Stimulated activated CD4-positive, alpha-beta T cell treated with anti-CD3 and anti-CD28 coated beads, Interleukin-15, amount 100 ng/mL, for 48 hours (primary cell): ENCODE measurements at regions not wholly inside any gene's neighbourhood (a gene's known extent, or its start where the extent isn't known, plus 50 kb on each side); places are given as distances from the start of the nearest gene placed in this dataset.

Source experiments
- DNase-seq, 2 donors: peaks; one replicate each; pipeline ENCODE4 v3.0.0-alpha.2; 2020; ENCODE audit warnings: low read depth in 2 of 2

- DNase-seq = no peak
Observed at GRCh38 chr12:41932470-41932991, 212.1 kb downstream of the GXYLT1 start.

GRCh38 chr12:41930866-41931437, 213.7 kb downstream of the GXYLT1 start:
- no peak for DNase-seq

DNA sequence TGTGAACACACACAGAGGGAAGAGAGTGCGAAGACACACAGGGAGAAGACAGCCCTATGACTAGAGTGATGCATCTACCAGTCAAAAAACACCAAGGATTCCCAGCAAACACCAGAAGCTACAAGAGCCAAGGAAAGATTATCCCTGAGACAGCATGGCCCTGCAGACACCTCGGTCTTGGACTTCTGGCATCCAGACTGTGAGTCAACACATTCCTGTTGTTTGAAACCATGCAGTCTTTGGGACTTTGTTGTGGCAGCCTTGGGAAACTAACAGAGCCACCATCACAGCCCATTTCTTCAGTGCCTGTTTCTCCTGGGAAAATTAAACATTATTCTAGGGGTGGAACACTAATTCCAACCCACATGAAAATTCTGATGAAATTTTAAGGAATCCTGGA, 220.6 kb downstream of the GXYLT1 start:
- no peak for DNase-seq

DNA sequence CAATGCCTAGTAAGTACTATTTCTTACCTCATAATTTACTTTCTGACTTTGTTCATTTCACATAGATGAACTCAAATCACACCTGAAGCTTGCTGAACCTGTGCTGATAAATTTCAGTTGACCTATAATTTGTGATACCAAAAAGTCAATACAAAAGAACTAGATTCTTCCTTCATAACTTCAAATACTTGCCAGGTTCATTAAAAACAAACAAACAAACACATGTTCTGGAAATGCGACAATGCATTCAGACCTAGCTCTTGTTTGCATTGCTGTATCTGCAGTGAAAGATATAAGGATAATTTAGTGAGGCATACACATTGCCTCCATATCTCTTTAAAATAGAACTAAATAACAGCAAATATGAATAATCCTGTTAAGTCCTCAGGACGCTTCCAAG, 221.3 kb downstream of the GXYLT1 start:
- DNase-seq = no peak

GRCh38 chr12:41920355-41920754, 224.3 kb downstream of the GXYLT1 start:
- DNase-seq = no peak

- DNase-seq = no peak
Observed at GRCh38 chr12:41919526-41920261, 225.0 kb downstream of the GXYLT1 start.

DNA sequence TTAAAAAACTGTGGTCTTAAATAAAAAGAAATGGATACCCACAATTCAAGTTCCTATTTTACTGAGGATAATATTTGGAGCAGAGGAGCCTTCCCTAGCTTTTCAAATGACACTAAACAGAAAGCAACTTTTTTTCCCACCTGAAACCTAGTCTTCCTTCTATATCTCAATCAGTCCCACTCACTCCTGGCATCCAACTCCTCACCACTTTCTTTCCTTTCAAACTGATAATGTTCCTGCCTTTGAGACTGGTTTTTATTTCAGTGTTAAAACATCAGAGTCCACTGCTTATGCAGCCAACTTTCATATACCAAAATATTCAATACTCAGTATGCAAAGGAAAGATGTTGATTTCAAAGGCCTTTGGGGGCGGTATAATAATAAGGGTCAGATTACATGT, 225.6 kb downstream of the GXYLT1 start:
- no peak for DNase-seq

DNA sequence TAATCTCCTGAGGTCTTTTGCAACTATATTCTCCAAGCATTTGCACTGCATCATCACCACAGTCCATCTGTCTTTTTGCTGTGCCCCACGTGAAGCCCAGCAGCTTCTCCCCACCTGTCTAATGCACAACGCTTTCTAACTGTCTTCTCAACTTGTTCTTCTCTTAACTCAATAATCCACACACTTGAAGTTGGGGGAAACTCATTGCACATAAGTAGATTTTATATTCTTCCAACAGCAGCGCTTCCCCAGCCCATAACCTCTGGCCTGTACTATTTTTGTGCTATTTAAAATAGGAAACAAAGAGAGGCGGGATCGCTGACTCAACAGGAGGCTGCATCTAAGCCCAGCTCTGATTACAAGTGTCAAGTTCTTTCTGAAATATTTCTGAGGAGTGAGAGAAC, 226.7 kb downstream of the GXYLT1 start:
- DNase-seq = no peak

DNA sequence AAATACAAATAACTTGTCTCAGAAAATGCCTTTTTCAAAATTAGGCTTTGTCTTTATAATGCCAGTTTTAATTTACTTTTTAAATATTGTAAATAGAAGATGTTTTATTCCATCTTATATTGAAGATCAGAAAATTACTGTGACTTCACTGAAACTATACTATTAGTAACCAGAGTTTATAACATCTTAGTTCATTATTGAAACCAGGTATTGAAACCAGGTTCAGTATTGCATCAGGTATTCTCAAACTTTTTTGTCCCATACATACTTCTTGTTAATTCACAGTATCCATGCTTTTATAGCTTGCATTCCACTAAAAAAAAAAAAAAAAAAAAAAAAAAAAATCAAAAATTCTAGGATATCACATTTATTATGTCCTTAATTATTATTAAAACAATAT, 227.5 kb downstream of the GXYLT1 start:
- DNase-seq = no peak

GRCh38 chr12:41910578-41911320, 233.9 kb downstream of the GXYLT1 start:
- no peak for DNase-seq

DNA sequence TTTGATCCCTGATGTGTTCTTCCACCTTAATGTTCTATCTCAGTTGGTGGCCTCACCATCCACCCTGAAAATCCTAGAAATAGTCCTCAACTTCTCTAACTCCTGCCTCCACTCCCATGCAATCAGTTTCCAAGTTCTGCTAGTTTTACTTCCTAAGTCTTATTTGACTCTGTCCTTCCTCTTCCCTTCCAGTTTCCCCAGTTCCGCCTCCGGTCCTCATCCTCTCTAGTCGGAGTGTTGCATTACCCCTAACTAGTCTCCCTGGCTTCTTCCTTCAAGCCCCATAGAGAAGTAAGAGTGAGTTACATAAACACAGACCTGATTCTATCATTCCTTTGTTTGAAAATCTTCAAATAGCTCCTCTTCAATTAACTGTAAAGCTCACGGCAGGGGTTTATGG, 236.5 kb downstream of the GXYLT1 start:
- DNase-seq = no peak

DNA sequence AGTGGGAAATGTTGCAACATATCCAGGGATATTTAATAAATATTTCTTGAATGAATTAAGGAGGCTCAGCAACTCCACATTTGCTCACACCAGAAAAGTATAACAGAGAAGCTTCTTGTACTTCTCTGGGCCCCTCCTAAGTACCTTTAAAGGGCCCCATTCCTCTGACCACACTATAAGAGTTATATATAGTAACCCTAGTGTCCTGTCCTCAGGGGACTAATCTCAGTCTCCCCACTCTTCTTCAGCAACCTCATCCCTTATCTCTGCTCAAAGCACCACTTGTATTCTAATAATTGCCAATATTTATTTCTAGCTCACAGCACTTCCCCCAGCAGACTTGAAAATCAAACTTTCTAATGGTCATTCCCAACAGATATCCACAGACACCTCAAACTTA, 237.1 kb downstream of the GXYLT1 start:
- no peak for DNase-seq

- DNase-seq = no peak
Observed at GRCh38 chr12:41907021-41907420, 237.7 kb downstream of the GXYLT1 start.

- no peak for DNase-seq
Observed at GRCh38 chr12:41905759-41906297, 238.8 kb downstream of the GXYLT1 start.

DNA sequence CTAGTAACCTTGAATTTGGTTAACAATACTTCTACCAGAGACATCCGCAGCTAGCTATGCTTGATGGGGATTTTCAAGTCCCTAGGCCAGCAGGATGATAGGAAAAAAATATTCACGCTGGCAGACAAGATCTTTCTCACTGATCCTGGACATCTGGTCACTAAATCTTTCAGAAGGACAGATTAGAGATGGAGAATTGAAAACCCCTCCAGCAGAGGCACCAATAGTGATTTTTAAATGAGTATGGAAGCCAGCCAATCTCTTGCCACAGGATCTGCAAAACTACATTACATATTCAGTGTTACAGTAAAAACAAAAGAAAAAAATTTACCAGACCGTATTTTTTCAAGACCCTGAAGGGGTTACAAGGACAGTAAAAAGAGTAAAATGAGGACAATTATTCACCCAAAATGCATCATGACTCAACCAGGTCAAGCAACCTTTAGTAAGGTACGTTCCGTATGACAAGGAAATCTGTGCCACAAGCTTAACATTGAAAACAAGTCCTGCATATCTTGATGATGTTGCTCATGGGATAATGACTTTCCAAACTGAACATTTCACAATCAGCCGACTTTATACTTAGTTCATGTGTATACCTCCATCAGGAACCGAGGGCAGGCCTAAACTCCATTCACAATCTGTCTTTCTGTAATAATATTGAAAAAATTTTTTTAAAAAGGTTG, 239.5 kb downstream of the GXYLT1 start:
- DNase-seq = no peak

- DNase-seq = no peak
Observed at GRCh38 chr12:41904041-41904440, 240.6 kb downstream of the GXYLT1 start.

GRCh38 chr12:41903014-41903708, 241.5 kb downstream of the GXYLT1 start:
- DNase-seq = no peak

DNA sequence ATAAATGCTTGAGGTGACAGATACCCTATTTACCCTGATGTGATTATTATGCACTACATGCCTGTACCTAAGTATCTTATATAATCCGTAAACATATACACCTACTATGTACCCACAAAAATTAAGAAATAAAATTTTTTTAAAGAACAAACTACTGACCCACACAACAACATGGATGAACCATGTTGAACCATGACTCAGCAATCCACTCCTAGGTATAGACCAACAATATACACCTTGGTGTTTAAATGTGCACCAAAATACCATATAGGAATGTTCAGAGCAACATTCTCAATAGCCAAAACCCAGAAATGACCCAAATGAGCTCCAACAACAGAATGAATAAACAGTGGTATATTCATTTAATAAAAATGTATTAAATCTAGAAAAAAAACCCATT, 245.1 kb downstream of the GXYLT1 start:
- no peak for DNase-seq

- DNase-seq = no peak
Observed at GRCh38 chr12:41897593-41897992, 247.1 kb downstream of the GXYLT1 start.

DNA sequence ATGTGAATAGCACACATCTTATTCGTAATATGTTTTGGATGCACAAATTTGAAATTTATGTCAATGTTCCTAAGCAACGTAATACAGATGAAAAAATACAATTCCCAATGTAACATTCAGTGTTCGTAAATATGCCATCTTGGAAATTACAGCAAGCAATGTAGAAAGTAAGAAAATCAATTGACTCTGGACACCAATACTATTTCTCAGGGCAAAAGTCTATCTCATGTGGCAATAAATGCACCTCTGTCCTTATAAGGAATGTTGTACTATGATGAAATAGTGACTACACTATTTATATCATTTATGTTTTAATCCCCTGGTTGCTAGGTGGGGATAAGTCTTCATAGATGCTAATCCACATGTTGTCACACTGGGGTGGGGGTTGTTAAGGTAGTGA, 251.2 kb downstream of the GXYLT1 start:
- no peak for DNase-seq

GRCh38 chr12:41892302-41892701, 252.4 kb downstream of the GXYLT1 start:
- no peak for DNase-seq
